ENCODE measurements at regions not wholly inside any gene's neighbourhood (a gene's known extent, or its start where the extent isn't known, plus 50 kb on each side); places are given as distances from the start of the nearest gene placed in this dataset.

- no peak overlapping the region for H3K4me3 ChIP-seq (replicated peaks in 1 of 3)
- intact Hi-C loops (cut with DNase I), result no loop called here
- no peaks in the 10 kb centered on the region for H3K36me3 ChIP-seq
- 83 to 92% methylated on average over 2 of the region's 2 CpGs for WGBS, 2 donors
- no peak for DNase-seq
- H3K9me3 ChIP-seq, result no peaks in the 10 kb centered on the region
- TF ChIP-seq POLR2A (IDR thresholded peaks at IDR 0.05) (no peak), CTCF (IDR thresholded peaks at IDR 0.05) (no peak)
- H3K27me3 ChIP-seq, result no peaks in the 10 kb centered on the region
- H3K4me1 ChIP-seq, result no peaks in the 10 kb centered on the region
- no peak overlapping the region for H3K27ac ChIP-seq
These were observed 103.4 kb upstream of the NPAS2 start for GRCh38 chr2:100716581-100716980.

GRCh38 chr2:100718065-100718629, 101.8 kb upstream of the NPAS2 start:
- Histone ChIP-seq H3K4me3 (replicated peaks in 1 of 3) (no peak overlapping the region), H3K4me1 (no peaks in the 10 kb centered on the region), H3K36me3 (no peaks in the 10 kb centered on the region), H3K27ac (no peak overlapping the region), H3K9me3 (no peaks in the 10 kb centered on the region), H3K27me3 (no peaks in the 10 kb centered on the region)
- DNase-seq, result no peak
- intact Hi-C loops (cut with DNase I), result no loop called here
- WGBS, 2 donors, result 86 to 97% methylated on average over 3 of the region's 3 CpGs
- TF ChIP-seq CTCF (IDR thresholded peaks at IDR 0.05) (no peak), POLR2A (IDR thresholded peaks at IDR 0.05) (no peak)

DNA sequence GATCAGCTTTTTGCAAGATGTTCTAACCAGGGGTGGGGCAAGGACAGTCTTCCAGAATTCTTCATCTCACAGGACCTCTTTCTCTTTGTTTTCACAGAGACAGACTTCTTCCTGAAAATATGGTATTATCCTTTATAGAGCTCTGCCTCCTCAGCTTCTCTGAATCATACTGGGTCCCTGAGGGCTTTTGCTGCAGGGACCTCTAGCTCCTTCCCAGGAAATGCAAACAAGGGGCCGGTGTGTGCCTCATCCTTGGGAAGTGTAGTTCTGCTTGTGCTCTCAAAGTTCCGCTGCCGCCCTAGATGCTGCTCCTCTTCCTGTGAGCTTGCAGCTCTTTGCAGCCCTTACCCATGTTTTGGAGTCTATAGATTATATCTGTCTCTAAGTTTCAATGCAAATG, 99.5 kb upstream of the NPAS2 start:
- no peak for DNase-seq
- no peaks in the 10 kb centered on the region for H3K9me3 ChIP-seq
- no peak overlapping the region for H3K4me3 ChIP-seq (replicated peaks in 1 of 3)
- WGBS, 2 donors, result 64 to 72% methylated on average over 3 of the region's 3 CpGs
- intact Hi-C loops (cut with DNase I), result loop anchor here (10.0 kb wide), 1 partner anchor 106 kb away; no protein-coding TSS in a partner anchor
- H3K27ac ChIP-seq, result no peak overlapping the region
- no peaks in the 10 kb centered on the region for H3K4me1 ChIP-seq
- no peak for TF ChIP-seq POLR2A (IDR thresholded peaks at IDR 0.05)
- no peak for TF ChIP-seq CTCF (IDR thresholded peaks at IDR 0.05)
- H3K36me3 ChIP-seq, result no peaks in the 10 kb centered on the region
- no peaks in the 10 kb centered on the region for H3K27me3 ChIP-seq

GRCh38 chr2:100721693-100722092, 98.2 kb upstream of the NPAS2 start:
- no peak for DNase-seq
- Histone ChIP-seq H3K27ac (no peak overlapping the region), H3K27me3 (no peaks in the 10 kb centered on the region), H3K4me3 (replicated peaks in 1 of 3) (no peak overlapping the region), H3K36me3 (no peaks in the 10 kb centered on the region), H3K9me3 (no peaks in the 10 kb centered on the region), H3K4me1 (no peaks in the 10 kb centered on the region)
- intact Hi-C loops (cut with DNase I), result loop anchor here (10.0 kb wide), 1 partner anchor 107 kb away; no protein-coding TSS in a partner anchor
- TF ChIP-seq CTCF (IDR thresholded peaks at IDR 0.05) (no peak), POLR2A (IDR thresholded peaks at IDR 0.05) (no peak)
- 69 to 78% methylated on average over 5 of the region's 5 CpGs for WGBS, 2 donors

DNA sequence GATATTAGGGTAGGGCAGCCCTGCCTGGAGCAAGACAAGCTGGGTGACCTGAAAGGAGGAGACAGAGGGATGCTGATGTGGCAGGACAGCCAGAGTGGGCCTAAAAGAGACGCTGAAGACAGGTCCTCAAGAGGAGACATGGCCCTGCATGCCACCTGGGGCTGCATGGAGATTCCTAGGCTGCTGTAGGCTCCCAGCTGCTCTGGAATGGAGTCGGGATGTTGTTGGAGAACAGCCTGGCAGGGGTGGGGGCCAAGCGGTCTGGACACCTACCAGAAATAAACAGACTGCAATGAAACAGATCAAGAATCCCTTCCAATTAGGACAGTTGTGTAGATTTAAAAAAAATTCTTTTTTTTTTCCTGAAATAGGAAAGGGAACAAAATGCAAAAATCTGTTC, 97.8 kb upstream of the NPAS2 start:
- no peak for DNase-seq
- no peaks in the 10 kb centered on the region for H3K36me3 ChIP-seq
- no peak overlapping the region for H3K4me3 ChIP-seq (replicated peaks in 1 of 3)
- intact Hi-C loops (cut with DNase I), result loop anchor here (10.0 kb wide), 1 partner anchor 107 kb away; no protein-coding TSS in a partner anchor
- H3K27ac ChIP-seq, result no peak overlapping the region
- WGBS, 2 donors, result 79 to 88% methylated on average over 3 of the region's 3 CpGs
- no peak for TF ChIP-seq POLR2A (IDR thresholded peaks at IDR 0.05)
- no peak for TF ChIP-seq CTCF (IDR thresholded peaks at IDR 0.05)
- H3K4me1 ChIP-seq, result no peaks in the 10 kb centered on the region
- H3K27me3 ChIP-seq, result no peaks in the 10 kb centered on the region
- H3K9me3 ChIP-seq, result no peaks in the 10 kb centered on the region
